ENCODE measurements at regions not wholly inside any gene's neighbourhood (a gene's known extent, or its start where the extent isn't known, plus 50 kb on each side); places are given as distances from the start of the nearest gene placed in this dataset.
A peak's percentile ranks its signal among the peaks of the same experiment; 100 is the strongest.

DNA sequence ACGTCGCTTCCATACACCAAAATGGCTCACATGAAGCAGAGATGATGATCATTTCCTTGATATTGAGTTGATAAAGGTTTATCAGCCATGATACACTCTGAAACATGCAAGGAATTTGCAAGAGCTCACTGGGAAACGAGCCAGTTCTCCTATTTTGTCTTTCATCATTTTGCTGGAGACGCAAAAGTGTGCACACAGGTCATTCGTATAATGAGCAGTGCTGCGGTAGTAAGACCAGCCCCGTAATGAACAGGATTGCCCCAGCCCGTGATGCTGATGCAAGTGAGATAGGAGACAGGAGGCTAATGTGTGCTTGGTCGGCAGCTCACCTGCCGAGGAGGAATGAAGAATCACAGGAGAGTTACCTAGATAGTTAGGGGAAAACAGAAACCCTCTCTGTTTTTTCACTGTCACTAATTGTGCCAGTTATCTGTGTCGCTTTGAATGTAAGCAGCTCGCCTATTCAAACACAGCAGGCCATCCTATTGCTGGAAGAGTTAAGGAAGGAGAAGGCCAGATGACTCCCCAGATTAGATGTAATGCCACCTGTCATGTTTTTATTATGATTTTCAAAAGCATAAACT is 391.8 kb downstream of the SAMD5 start:
- H2BK15ac ChIP-seq (replicated peaks; ENCODE audit: low read depth): no peak overlapping the region
- H3K36me3 ChIP-seq (ENCODE audit: control insufficient read depth, insufficient read depth, low read length): no peaks in the 10 kb centered on the region
- H4K8ac ChIP-seq (ENCODE audit: low read depth, low read length): no peak overlapping the region
- H4K5ac ChIP-seq (ENCODE audit: low read length): no peak overlapping the region
- no peaks in the 10 kb centered on the region for H3K27me3 ChIP-seq (ENCODE audit: insufficient read depth, low read length, poor library complexity)
- H3K18ac ChIP-seq (ENCODE audit: low read length): no peak overlapping the region
- peak; percentile 63 for DNase-seq
- H3K79me2 ChIP-seq (ENCODE audit: control insufficient read depth, insufficient read depth, low read length): no peaks in the 10 kb centered on the region
- H3K23ac ChIP-seq (ENCODE audit: low read length): no peak overlapping the region
- H3K4me2 ChIP-seq (ENCODE audit: low read length): no peak overlapping the region
- H2AK5ac ChIP-seq (ENCODE audit: low read length): no peak overlapping the region
- no peak overlapping the region for H3K56ac ChIP-seq (ENCODE audit: low read length)
- H3K4me3 ChIP-seq (ENCODE audit: low read length): no peak overlapping the region
- no CpG with 5 or more reads among the region's 12 CpGs for WGBS (ENCODE audit: extremely low coverage, insufficient coverage, low lambda C conversion rate)
- no peak overlapping the region for H2BK5ac ChIP-seq (ENCODE audit: low read length)
- H3K9ac ChIP-seq (ENCODE audit: low read length): no peak overlapping the region
- peaks cover 6% of the 10 kb centered on the region for H3K4me1 ChIP-seq (ENCODE audit: control insufficient read depth, low read depth, low read length)
- H2BK120ac ChIP-seq (ENCODE audit: low read depth, low read length): no peak overlapping the region
- no peak overlapping the region for H3K4ac ChIP-seq (ENCODE audit: low read depth, low read length)
- no peak overlapping the region for H3K27ac ChIP-seq (ENCODE audit: low read depth, low read length)
- H3K79me1 ChIP-seq (ENCODE audit: low read length): no peaks in the 10 kb centered on the region

DNA sequence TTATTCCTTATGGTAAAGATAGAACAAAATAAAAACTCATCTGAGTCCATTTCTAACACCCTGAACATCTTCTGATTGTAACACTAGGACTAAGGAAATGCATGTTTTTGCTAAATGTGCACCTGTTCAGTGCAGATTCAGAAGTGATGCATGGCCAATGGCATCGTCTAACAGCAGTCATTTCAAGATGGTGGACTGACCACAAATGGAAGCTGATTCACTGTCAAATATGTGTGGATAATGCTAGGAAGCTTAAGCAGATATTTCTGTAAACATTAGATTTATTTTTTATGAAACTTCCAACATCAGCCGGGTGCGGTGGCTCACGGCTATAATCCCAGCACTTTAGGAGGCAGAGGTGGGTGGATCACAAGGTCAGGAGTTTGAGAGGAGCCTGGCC is 394.8 kb downstream of the SAMD5 start:
- no peak overlapping the region for H2BK15ac ChIP-seq (replicated peaks; ENCODE audit: low read depth)
- no CpG with 5 or more reads among the region's 4 CpGs for WGBS (ENCODE audit: extremely low coverage, insufficient coverage, low lambda C conversion rate)
- H2BK5ac ChIP-seq (ENCODE audit: low read length): no peak overlapping the region

DNA sequence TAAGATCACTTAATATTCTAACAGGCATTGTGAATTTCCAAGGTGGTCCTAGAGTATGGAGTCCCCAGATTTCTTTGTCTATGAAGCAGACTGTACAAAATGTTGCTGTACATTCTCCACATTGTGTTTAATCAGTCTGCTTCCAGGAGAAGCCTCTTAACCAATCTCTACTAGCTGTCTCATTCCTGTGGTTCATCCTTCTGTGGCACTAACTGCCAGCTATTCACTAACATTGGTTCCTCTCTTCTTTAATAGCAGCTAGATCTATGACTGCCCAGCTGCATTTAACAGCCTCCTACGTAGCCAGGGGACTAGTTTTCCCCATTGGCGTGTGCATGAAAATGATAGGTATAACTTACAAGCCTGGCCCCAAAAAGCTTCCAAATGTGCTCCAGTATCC is 395.4 kb downstream of the SAMD5 start:
- H3K4me3 ChIP-seq (ENCODE audit: low read length): no peak overlapping the region
- H3K18ac ChIP-seq (ENCODE audit: low read length): no peak overlapping the region
- no peak overlapping the region for H2BK15ac ChIP-seq (replicated peaks; ENCODE audit: low read depth)
- no peak overlapping the region for H3K56ac ChIP-seq (ENCODE audit: low read length)
- no peak overlapping the region for H4K5ac ChIP-seq (ENCODE audit: low read length)
- no peaks in the 10 kb centered on the region for H3K79me2 ChIP-seq (ENCODE audit: control insufficient read depth, insufficient read depth, low read length)
- WGBS (ENCODE audit: extremely low coverage, insufficient coverage, low lambda C conversion rate): no CpG with 5 or more reads among the region's 2 CpGs
- H2BK120ac ChIP-seq (ENCODE audit: low read depth, low read length): no peak overlapping the region
- H3K36me3 ChIP-seq (ENCODE audit: control insufficient read depth, insufficient read depth, low read length): no peaks in the 10 kb centered on the region
- H3K79me1 ChIP-seq (ENCODE audit: low read length): no peaks in the 10 kb centered on the region
- no peak overlapping the region for H3K9ac ChIP-seq (ENCODE audit: low read length)
- no peak overlapping the region for H2BK5ac ChIP-seq (ENCODE audit: low read length)
- H3K23ac ChIP-seq (ENCODE audit: low read length): no peak overlapping the region
- peaks cover 6% of the 10 kb centered on the region for H3K4me1 ChIP-seq (ENCODE audit: control insufficient read depth, low read depth, low read length)
- no peaks in the 10 kb centered on the region for H3K27me3 ChIP-seq (ENCODE audit: insufficient read depth, low read length, poor library complexity)
- no peak overlapping the region for H2AK5ac ChIP-seq (ENCODE audit: low read length)
- no peak overlapping the region for H3K4ac ChIP-seq (ENCODE audit: low read depth, low read length)
- H3K27ac ChIP-seq (ENCODE audit: low read depth, low read length): no peak overlapping the region
- H4K8ac ChIP-seq (ENCODE audit: low read depth, low read length): no peak overlapping the region
- no peak for DNase-seq
- no peak overlapping the region for H3K4me2 ChIP-seq (ENCODE audit: low read length)

More for the DNA sequence above, 394.8 kb downstream of the SAMD5 start:
- no peak overlapping the region for H3K4me2 ChIP-seq (ENCODE audit: low read length)
- H3K56ac ChIP-seq (ENCODE audit: low read length): no peak overlapping the region
- no peak overlapping the region for H3K9ac ChIP-seq (ENCODE audit: low read length)
- H3K79me1 ChIP-seq (ENCODE audit: low read length): no peaks in the 10 kb centered on the region
- H3K18ac ChIP-seq (ENCODE audit: low read length): no peak overlapping the region
- H3K79me2 ChIP-seq (ENCODE audit: control insufficient read depth, insufficient read depth, low read length): no peaks in the 10 kb centered on the region
- H4K8ac ChIP-seq (ENCODE audit: low read depth, low read length): no peak overlapping the region
- H2BK120ac ChIP-seq (ENCODE audit: low read depth, low read length): no peak overlapping the region
- H3K4me1 ChIP-seq (ENCODE audit: control insufficient read depth, low read depth, low read length): peaks cover 6% of the 10 kb centered on the region
- no peaks in the 10 kb centered on the region for H3K27me3 ChIP-seq (ENCODE audit: insufficient read depth, low read length, poor library complexity)
- no peaks in the 10 kb centered on the region for H3K36me3 ChIP-seq (ENCODE audit: control insufficient read depth, insufficient read depth, low read length)
- H3K4me3 ChIP-seq (ENCODE audit: low read length): no peak overlapping the region
- H4K5ac ChIP-seq (ENCODE audit: low read length): no peak overlapping the region
- H2AK5ac ChIP-seq (ENCODE audit: low read length): no peak overlapping the region
- H3K27ac ChIP-seq (ENCODE audit: low read depth, low read length): no peak overlapping the region
- DNase-seq: no peak
- H3K4ac ChIP-seq (ENCODE audit: low read depth, low read length): no peak overlapping the region
- H3K23ac ChIP-seq (ENCODE audit: low read length): no peak overlapping the region

DNA sequence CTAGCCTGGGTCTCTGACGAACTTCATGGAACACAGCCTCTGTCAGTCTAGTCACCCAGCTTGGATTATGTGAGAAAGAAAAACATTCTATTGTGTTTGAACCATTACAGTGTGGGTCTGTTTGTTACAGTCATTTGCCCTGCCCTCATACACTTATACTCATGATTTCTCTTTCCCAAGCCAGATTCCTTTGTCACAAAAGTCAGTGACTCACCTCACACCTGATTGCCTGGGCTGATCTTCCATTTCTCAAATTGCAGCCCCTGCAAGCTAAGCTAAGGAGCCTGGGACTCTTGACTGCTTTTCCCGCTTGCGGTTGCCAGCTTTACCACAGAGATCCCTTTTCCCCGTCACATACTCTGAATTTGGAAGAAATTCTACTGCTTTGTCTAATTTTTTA is 395.9 kb downstream of the SAMD5 start:
- no peak overlapping the region for H3K4me3 ChIP-seq (ENCODE audit: low read length)
- H3K4ac ChIP-seq (ENCODE audit: low read depth, low read length): no peak overlapping the region
- H3K4me1 ChIP-seq (ENCODE audit: control insufficient read depth, low read depth, low read length): peaks cover 6% of the 10 kb centered on the region
- no peak overlapping the region for H3K9ac ChIP-seq (ENCODE audit: low read length)
- H3K18ac ChIP-seq (ENCODE audit: low read length): no peak overlapping the region
- H3K56ac ChIP-seq (ENCODE audit: low read length): no peak overlapping the region
- no peak overlapping the region for H2BK5ac ChIP-seq (ENCODE audit: low read length)
- no peak overlapping the region for H2AK5ac ChIP-seq (ENCODE audit: low read length)
- no peak overlapping the region for H2BK15ac ChIP-seq (replicated peaks; ENCODE audit: low read depth)
- H3K4me2 ChIP-seq (ENCODE audit: low read length): no peak overlapping the region
- no peaks in the 10 kb centered on the region for H3K79me2 ChIP-seq (ENCODE audit: control insufficient read depth, insufficient read depth, low read length)
- no peak overlapping the region for H3K27ac ChIP-seq (ENCODE audit: low read depth, low read length)
- H3K27me3 ChIP-seq (ENCODE audit: insufficient read depth, low read length, poor library complexity): no peaks in the 10 kb centered on the region
- H3K36me3 ChIP-seq (ENCODE audit: control insufficient read depth, insufficient read depth, low read length): no peaks in the 10 kb centered on the region
- H3K79me1 ChIP-seq (ENCODE audit: low read length): no peaks in the 10 kb centered on the region
- H2BK120ac ChIP-seq (ENCODE audit: low read depth, low read length): no peak overlapping the region
- no CpG with 5 or more reads among the region's 4 CpGs for WGBS (ENCODE audit: extremely low coverage, insufficient coverage, low lambda C conversion rate)
- H4K5ac ChIP-seq (ENCODE audit: low read length): no peak overlapping the region
- H4K8ac ChIP-seq (ENCODE audit: low read depth, low read length): no peak overlapping the region
- no peak overlapping the region for H3K23ac ChIP-seq (ENCODE audit: low read length)
- DNase-seq: peak; percentile 70

DNA sequence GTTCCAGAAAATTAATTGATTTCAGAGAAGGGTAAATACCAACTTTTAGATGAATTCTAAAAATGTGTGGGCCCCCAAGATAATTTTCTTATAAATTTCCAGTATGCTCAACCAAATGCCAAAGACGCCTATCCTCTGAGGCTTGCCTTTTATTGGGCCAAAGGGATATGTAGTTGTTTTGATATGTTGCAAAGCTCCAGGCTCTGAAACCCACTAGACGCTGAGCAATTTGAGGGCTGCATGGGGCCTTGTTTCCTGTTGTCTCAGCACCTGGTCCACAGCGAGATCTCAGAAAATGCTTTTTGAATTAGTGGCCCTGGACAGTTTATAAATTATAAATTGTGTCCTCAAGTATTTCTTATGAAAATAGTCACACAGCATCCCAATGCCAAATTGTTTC is 397.2 kb downstream of the SAMD5 start:
- no peaks in the 10 kb centered on the region for H3K36me3 ChIP-seq (ENCODE audit: control insufficient read depth, insufficient read depth, low read length)
- H2AK5ac ChIP-seq (ENCODE audit: low read length): no peak overlapping the region
- H3K4ac ChIP-seq (ENCODE audit: low read depth, low read length): no peak overlapping the region
- WGBS (ENCODE audit: extremely low coverage, insufficient coverage, low lambda C conversion rate): no CpG with 5 or more reads among the region's 3 CpGs
- H3K79me1 ChIP-seq (ENCODE audit: low read length): no peaks in the 10 kb centered on the region
- no peak overlapping the region for H4K8ac ChIP-seq (ENCODE audit: low read depth, low read length)
- no peaks in the 10 kb centered on the region for H3K27me3 ChIP-seq (ENCODE audit: insufficient read depth, low read length, poor library complexity)
- no peaks in the 10 kb centered on the region for H3K4me1 ChIP-seq (ENCODE audit: control insufficient read depth, low read depth, low read length)
- no peak overlapping the region for H3K27ac ChIP-seq (ENCODE audit: low read depth, low read length)
- no peak overlapping the region for H3K4me2 ChIP-seq (ENCODE audit: low read length)
- H2BK120ac ChIP-seq (ENCODE audit: low read depth, low read length): no peak overlapping the region
- no peak for DNase-seq
- H3K4me3 ChIP-seq (ENCODE audit: low read length): no peak overlapping the region
- no peak overlapping the region for H3K56ac ChIP-seq (ENCODE audit: low read length)
- H3K18ac ChIP-seq (ENCODE audit: low read length): no peak overlapping the region
- H2BK5ac ChIP-seq (ENCODE audit: low read length): no peak overlapping the region
- H3K23ac ChIP-seq (ENCODE audit: low read length): no peak overlapping the region
- no peak overlapping the region for H4K5ac ChIP-seq (ENCODE audit: low read length)
- no peaks in the 10 kb centered on the region for H3K79me2 ChIP-seq (ENCODE audit: control insufficient read depth, insufficient read depth, low read length)
- H3K9ac ChIP-seq (ENCODE audit: low read length): no peak overlapping the region
- H2BK15ac ChIP-seq (replicated peaks; ENCODE audit: low read depth): no peak overlapping the region

DNA sequence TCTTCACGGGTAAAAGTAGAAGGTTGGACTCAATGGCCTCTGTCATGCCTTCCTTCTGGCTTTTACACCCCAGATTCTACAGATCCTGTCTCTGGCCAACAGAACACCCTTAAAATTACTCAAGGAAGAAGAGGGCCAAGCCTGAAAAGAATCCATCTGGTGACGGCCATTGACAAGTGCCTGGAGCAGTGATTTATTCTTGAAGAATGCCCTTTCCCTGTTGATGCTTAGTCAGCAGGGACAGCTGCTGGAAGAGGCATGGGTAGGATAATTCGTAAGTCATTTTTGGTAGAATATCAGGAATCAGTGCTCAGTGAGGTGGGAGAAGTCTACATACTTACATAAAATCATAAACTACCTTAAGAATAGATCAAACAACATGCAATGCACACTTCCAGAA is 397.9 kb downstream of the SAMD5 start:
- Histone ChIP-seq H3K9ac (ENCODE audit: low read length) (no peak overlapping the region), H2BK5ac (ENCODE audit: low read length) (no peak overlapping the region), H3K79me2 (ENCODE audit: control insufficient read depth, insufficient read depth, low read length) (no peaks in the 10 kb centered on the region), H3K4me1 (ENCODE audit: control insufficient read depth, low read depth, low read length) (no peaks in the 10 kb centered on the region), H3K4ac (ENCODE audit: low read depth, low read length) (no peak overlapping the region), H3K27ac (ENCODE audit: low read depth, low read length) (no peak overlapping the region), H2BK120ac (ENCODE audit: low read depth, low read length) (no peak overlapping the region), H3K79me1 (ENCODE audit: low read length) (no peaks in the 10 kb centered on the region), H3K36me3 (ENCODE audit: control insufficient read depth, insufficient read depth, low read length) (no peaks in the 10 kb centered on the region), H3K4me3 (ENCODE audit: low read length) (no peak overlapping the region), H4K8ac (ENCODE audit: low read depth, low read length) (no peak overlapping the region), H3K4me2 (ENCODE audit: low read length) (no peak overlapping the region), H4K5ac (ENCODE audit: low read length) (no peak overlapping the region), H3K56ac (ENCODE audit: low read length) (no peak overlapping the region), H2AK5ac (ENCODE audit: low read length) (no peak overlapping the region), H3K18ac (ENCODE audit: low read length) (no peak overlapping the region), H3K27me3 (ENCODE audit: insufficient read depth, low read length, poor library complexity) (no peaks in the 10 kb centered on the region), H3K23ac (ENCODE audit: low read length) (no peak overlapping the region), H2BK15ac (replicated peaks; ENCODE audit: low read depth) (no peak overlapping the region)
- WGBS (ENCODE audit: extremely low coverage, insufficient coverage, low lambda C conversion rate): no CpG with 5 or more reads among the region's 3 CpGs
- DNase-seq: peak; percentile 46
